Fibroblast of villous mesenchyme (primary cell): ENCODE measurements at regions not wholly inside any gene's neighbourhood (a gene's known extent, or its start where the extent isn't known, plus 50 kb on each side); places are given as distances from the start of the nearest gene placed in this dataset.

Experiments
- DNase-seq: peaks from one replicate; pipeline ENCODE4 v3.0.0-alpha.2; 2010; ENCODE audit warnings: low read depth
- H3K4me3 ChIP-seq: 2 replicates; pipeline ENCODE4 v1.5.1; 2011; ENCODE audit warnings: low read depth, mild to moderate bottlenecking, low read length
- CTCF ChIP-seq: IDR thresholded peaks from 2 replicates; pipeline ENCODE4 v1.5.1; 2012; ENCODE audit warnings: low read depth, mild to moderate bottlenecking, low read length; ENCODE audit not compliant: insufficient read depth

DNA sequence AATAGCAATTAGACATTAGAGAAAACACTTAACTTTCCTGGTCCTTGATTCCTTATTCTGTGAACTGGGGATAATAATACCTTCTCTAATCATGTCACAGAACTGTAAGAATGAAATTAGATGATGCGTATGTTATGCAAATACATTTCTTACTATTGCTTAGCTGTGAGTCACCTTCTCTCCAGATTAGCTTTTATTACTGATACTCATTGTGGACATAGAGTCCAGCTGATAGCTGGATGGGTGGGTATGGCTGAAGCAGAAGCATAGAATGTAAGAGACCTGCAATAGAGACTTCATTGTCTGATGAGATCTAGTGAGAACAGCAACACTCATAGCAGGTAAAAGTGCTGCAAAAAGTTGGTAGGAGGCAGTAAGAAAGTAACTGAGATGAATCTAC, 437.2 kb upstream of the ZFP42 start:
- no peak overlapping the region for H3K4me3 ChIP-seq
- no peak for DNase-seq
- no peak for TF ChIP-seq CTCF

GRCh38 chr4:187562345-187562744, 433.2 kb upstream of the ZFP42 start:
- no peak for DNase-seq
- no peak overlapping the region for H3K4me3 ChIP-seq

GRCh38 chr4:187565416-187565815, 430.2 kb upstream of the ZFP42 start:
- no peak for TF ChIP-seq CTCF
- no peak for DNase-seq
- H3K4me3 ChIP-seq, result no peak overlapping the region

More at GRCh38 chr4:187562345-187562744, 433.2 kb upstream of the ZFP42 start:
- no peak for TF ChIP-seq CTCF

DNA sequence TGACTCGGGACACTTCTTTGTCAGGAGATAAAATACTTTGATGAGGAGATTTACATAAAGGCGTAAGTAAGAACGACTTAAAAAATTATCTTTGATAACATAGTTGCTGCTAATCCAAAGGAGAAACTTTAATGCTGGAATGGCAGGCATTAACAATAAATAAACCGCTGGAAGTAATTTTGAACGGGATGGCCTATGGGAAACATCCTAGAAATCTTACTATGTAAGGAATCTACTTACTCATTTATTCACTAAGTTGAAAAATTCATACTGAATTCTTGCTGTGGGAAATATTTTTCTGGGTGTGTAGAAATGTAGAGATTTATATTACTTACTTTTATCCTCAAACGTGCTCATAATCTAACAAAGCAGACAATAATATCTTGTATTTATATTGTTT, 425.7 kb upstream of the ZFP42 start:
- TF ChIP-seq CTCF, result no peak
- no peak overlapping the region for H3K4me3 ChIP-seq
- no peak for DNase-seq

- no peak overlapping the region for H3K4me3 ChIP-seq
These were observed 419.9 kb upstream of the ZFP42 start for GRCh38 chr4:187575706-187576105.

DNA sequence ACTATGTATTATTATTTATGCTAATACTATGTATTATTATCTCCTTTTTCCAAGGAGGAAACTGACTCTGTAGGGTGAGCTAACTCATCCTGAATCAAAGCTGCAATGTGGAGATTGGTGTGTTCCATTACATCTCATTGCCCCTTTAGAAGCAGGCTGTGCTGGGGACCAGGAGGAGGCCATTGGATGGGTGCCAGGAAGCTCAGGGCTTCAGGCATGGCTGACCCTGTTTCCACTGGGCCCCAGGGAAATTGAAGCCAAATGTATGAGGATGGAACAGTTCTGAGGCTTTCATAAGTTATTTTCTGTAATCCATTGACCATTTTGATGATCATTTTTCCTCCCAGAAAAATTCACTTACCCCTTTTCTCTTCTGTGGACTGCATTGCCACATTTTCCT, 418.8 kb upstream of the ZFP42 start:
- no peak for DNase-seq
- no peak for TF ChIP-seq CTCF
- no peak overlapping the region for H3K4me3 ChIP-seq

More at GRCh38 chr4:187575706-187576105, 419.9 kb upstream of the ZFP42 start:
- DNase-seq, result no peak
- TF ChIP-seq CTCF, result no peak

- no peak overlapping the region for H3K4me3 ChIP-seq
- DNase-seq, result no peak
- no peak for TF ChIP-seq CTCF
These were observed 417.6 kb upstream of the ZFP42 start for GRCh38 chr4:187577941-187578480.
